GM10266 (cell line): ENCODE measurements at regions not wholly inside any gene's neighbourhood (a gene's known extent, or its start where the extent isn't known, plus 50 kb on each side); places are given as distances from the start of the nearest gene placed in this dataset.

Experiments
- DNase-seq: peaks from one replicate; pipeline ENCODE4 v3.0.0; 2012; ENCODE audit errors: extremely low spot score
- CTCF ChIP-seq: IDR thresholded peaks from 2 replicates; pipeline ENCODE4 v1.5.1; 2012; ENCODE audit warnings: mild to moderate bottlenecking, low read depth; ENCODE audit not compliant: control insufficient read depth, insufficient read depth; ENCODE audit errors: missing control alignments

GRCh38 chr13:90547272-90547790, 800.2 kb upstream of the MIR17HG start:
- no peak for DNase-seq
- no peak for TF ChIP-seq CTCF

GRCh38 chr13:90551253-90551652, 796.2 kb upstream of the MIR17HG start:
- TF ChIP-seq CTCF: no peak
- DNase-seq: no peak

- no peak for DNase-seq
- TF ChIP-seq CTCF: no peak
Measured at GRCh38 chr13:90552702-90553101, 794.8 kb upstream of the MIR17HG start.

- no peak for DNase-seq
- TF ChIP-seq CTCF: no peak
Measured at GRCh38 chr13:90553159-90553558, 794.3 kb upstream of the MIR17HG start.

- no peak for DNase-seq
- TF ChIP-seq CTCF: no peak
Measured at GRCh38 chr13:90557626-90558025, 789.9 kb upstream of the MIR17HG start.

GRCh38 chr13:90562443-90562842, 785.0 kb upstream of the MIR17HG start:
- no peak for TF ChIP-seq CTCF
- DNase-seq: no peak

- no peak for TF ChIP-seq CTCF
- DNase-seq: no peak
Measured at GRCh38 chr13:90564096-90564495, 783.4 kb upstream of the MIR17HG start.
